HL-60 (cell line): ENCODE measurements at regions not wholly inside any gene's neighbourhood (a gene's known extent, or its start where the extent isn't known, plus 50 kb on each side); places are given as distances from the start of the nearest gene placed in this dataset.

Source experiments
- GABPA ChIP-seq: IDR thresholded peaks from 2 replicates; pipeline ENCODE4 v1.6.1; 2012; ENCODE audit warnings: low read depth
- POLR2AphosphoS5 ChIP-seq: IDR thresholded peaks from 2 replicates; pipeline ENCODE4 v1.6.1; 2012; ENCODE audit warnings: low read depth
- TF ChIP-seq, protein P1 (sequence below): IDR thresholded peaks from one replicate; pipeline ENCODE4 v1.5.1; 2011; ENCODE audit warnings: low read length, control low read depth, inconsistent platforms; ENCODE audit not compliant: insufficient read depth
- TF ChIP-seq, protein P2 (sequence below): IDR thresholded peaks from 2 replicates; pipeline ENCODE4 v1.6.1; 2012; ENCODE audit warnings: low read depth; ENCODE audit not compliant: insufficient replicate concordance

DNA sequence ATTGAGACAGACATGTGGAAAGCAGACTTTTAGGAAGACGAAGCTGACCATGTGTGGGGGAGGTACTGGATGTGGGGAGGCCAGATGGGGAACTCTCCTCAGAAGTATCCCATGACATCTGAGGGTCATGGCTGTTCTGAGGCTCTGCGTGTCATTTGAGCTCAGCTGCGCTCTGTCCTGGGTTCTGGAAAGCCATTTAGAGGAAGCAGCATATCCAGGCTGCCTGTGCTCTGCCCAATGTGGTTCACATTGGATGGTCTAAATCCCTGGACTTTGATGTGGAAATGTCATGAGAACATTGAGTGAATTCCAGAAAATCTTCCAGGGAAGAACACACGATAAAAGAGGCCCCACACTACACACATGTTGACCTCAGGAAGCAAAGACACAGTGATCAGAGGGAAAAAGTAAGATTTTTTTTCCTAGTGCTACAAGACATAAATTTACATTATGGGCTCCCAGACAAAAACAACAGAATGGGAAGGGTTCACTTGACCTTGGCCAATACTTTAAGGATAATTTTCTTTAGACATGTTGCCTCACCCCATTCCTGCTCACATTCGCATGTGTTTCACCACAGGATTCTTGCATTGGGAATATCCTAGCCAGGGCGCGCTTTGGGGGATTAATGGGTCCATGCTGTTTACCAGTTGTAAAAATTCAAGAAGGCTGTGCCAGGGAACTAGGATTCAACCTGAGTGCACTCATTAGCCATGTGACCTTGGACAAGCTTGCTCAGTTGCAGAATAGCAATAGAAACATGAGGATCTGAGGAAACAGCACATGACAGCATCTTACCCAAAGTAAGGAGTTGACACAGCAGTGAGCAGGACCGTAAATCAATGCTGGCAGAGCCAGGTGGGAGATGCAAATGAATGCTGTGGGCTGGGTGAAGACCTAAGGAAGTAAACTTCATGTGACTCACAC, 73.2 kb upstream of the C1QTNF7 start:
- TF ChIP-seq, protein P1, sequence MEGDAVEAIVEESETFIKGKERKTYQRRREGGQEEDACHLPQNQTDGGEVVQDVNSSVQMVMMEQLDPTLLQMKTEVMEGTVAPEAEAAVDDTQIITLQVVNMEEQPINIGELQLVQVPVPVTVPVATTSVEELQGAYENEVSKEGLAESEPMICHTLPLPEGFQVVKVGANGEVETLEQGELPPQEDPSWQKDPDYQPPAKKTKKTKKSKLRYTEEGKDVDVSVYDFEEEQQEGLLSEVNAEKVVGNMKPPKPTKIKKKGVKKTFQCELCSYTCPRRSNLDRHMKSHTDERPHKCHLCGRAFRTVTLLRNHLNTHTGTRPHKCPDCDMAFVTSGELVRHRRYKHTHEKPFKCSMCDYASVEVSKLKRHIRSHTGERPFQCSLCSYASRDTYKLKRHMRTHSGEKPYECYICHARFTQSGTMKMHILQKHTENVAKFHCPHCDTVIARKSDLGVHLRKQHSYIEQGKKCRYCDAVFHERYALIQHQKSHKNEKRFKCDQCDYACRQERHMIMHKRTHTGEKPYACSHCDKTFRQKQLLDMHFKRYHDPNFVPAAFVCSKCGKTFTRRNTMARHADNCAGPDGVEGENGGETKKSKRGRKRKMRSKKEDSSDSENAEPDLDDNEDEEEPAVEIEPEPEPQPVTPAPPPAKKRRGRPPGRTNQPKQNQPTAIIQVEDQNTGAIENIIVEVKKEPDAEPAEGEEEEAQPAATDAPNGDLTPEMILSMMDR = no peak
- TF ChIP-seq POLR2AphosphoS5 = no peak
- TF ChIP-seq, protein P2, sequence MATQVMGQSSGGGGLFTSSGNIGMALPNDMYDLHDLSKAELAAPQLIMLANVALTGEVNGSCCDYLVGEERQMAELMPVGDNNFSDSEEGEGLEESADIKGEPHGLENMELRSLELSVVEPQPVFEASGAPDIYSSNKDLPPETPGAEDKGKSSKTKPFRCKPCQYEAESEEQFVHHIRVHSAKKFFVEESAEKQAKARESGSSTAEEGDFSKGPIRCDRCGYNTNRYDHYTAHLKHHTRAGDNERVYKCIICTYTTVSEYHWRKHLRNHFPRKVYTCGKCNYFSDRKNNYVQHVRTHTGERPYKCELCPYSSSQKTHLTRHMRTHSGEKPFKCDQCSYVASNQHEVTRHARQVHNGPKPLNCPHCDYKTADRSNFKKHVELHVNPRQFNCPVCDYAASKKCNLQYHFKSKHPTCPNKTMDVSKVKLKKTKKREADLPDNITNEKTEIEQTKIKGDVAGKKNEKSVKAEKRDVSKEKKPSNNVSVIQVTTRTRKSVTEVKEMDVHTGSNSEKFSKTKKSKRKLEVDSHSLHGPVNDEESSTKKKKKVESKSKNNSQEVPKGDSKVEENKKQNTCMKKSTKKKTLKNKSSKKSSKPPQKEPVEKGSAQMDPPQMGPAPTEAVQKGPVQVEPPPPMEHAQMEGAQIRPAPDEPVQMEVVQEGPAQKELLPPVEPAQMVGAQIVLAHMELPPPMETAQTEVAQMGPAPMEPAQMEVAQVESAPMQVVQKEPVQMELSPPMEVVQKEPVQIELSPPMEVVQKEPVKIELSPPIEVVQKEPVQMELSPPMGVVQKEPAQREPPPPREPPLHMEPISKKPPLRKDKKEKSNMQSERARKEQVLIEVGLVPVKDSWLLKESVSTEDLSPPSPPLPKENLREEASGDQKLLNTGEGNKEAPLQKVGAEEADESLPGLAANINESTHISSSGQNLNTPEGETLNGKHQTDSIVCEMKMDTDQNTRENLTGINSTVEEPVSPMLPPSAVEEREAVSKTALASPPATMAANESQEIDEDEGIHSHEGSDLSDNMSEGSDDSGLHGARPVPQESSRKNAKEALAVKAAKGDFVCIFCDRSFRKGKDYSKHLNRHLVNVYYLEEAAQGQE = no peak
- TF ChIP-seq GABPA = no peak
